Fibroblast of lung (primary cell): ENCODE measurements at regions not wholly inside any gene's neighbourhood (a gene's known extent, or its start where the extent isn't known, plus 50 kb on each side); places are given as distances from the start of the nearest gene placed in this dataset.

ENCODE experiments used
- CTCF ChIP-seq, 2 donors: IDR thresholded peaks in 1 of 2; conservative IDR thresholded peaks in 1 of 2; 1 replicate in 1 of 2; 2 replicates in 1 of 2; pipeline ENCODE4 v1.5.1; 2011 to 2012; ENCODE audit warnings: low read length in 2 of 2, control low read depth in 1 of 2, inconsistent platforms in 1 of 2, low read depth in 1 of 2, mild to moderate bottlenecking in 1 of 2
- EZH2 ChIP-seq: IDR thresholded peaks from 2 replicates; pipeline ENCODE4 v1.5.1; 2012; ENCODE audit warnings: low read length, control low read depth, mild to moderate bottlenecking; ENCODE audit errors: missing control alignments

- TF ChIP-seq CTCF (conservative IDR thresholded peaks at IDR 0.05 in 1 of 2, IDR thresholded peaks at IDR 0.05 in 1 of 2; ENCODE audit: low read depth in 1 of 2, low read length in 2 of 2): no peak
- TF ChIP-seq EZH2: no peak
These were observed 254.3 kb downstream of the PDHA2 start for GRCh38 chr4:96094183-96094582.
